NCI-H1436 treated with DMSO at 0.1 percent for 48 hours (cell line): ENCODE measurements at regions not wholly inside any gene's neighbourhood (a gene's known extent, or its start where the extent isn't known, plus 50 kb on each side); places are given as distances from the start of the nearest gene placed in this dataset.

Experiments
- DNase-seq: peaks from one replicate; lab custom pipeline; 2025; lab: John Stamatoyannopoulos, UW

DNA sequence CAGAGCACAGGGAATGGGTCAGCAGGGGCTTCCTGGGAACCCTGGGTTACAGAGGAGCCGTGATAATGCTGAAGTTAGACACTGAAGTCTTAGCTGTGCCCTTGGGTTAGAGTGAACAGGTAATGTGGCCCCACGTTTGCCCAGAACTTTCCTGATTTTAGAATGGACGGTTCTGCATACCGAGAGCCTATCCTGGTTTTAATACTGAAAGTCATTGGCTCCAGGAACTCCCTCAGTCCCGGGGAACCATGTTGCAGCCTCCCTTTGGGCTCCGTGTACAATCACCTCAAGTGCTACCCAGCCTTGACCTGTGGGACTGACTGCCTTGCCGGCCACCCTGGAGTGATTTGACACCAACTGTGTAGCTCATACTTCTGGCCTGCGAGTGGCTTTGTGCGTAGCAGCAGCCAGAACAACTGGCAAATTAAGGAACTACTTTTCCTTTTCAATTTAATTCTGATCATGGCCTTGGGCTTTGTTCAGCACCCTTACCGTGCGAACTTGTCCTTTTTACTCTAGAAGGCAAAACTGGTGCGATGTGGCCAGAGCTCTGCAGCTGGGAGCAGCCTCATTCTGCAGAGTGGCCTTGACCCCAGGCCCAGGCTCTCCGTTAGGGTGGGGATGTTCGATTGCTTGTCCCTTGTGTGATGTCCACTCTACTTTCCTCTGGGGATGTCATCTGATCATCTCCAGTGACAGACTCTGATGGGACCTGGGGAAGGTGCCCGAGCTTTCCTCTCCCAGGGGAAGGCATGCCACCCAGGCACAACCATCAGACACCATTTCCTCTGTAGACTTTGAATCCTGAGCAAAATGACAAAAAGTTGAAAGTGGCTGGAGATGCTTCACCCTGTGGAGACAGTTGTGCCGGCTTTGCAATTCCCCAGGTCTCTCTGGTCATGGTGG lies 265.9 kb downstream of the GLRX3 start:
- DNase-seq = no peak

DNA sequence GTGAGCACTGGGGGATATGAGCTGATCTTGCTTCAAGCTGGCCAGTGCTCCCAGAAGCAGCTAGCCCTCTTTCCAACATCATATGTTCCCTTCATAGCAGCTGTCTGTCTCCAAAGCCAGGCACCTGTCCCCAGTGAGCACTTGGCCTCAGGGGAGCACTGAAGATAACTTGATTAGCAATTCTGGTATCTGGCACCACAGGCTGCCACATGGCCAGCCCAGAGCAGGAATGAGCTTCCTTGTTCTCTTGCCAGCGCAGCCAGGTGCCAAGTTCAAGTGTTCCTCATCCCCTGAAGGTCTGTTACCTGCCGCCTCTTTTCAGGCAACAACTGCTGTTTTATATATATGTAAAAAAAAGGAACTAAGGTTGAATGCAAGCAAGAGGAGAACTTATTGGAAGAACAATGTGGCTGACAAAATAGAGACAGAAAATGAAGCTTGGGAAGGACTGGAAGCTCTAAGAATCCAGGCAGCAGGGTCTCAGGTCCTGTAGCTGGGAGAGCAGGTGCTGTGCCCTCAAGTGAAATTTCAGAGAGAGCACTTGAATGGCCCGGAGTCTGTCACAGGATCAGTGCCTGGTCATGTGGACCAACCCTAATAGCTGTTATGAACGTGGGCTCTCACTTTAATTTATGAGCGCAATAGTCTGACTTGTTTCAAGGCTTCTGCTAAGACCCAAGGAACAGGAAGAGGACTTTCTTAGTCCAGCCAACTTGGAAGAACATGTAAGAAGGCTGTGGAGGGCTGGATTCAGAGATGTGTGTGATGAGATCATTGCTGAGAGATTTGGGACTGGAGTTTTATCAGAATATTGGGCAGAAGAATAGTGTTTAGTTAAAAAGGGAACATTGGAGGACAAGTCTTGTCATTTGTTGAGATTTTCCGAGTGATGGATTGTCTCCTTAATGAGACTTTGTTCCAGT lies 267.2 kb downstream of the GLRX3 start:
- DNase-seq = no peak

DNA sequence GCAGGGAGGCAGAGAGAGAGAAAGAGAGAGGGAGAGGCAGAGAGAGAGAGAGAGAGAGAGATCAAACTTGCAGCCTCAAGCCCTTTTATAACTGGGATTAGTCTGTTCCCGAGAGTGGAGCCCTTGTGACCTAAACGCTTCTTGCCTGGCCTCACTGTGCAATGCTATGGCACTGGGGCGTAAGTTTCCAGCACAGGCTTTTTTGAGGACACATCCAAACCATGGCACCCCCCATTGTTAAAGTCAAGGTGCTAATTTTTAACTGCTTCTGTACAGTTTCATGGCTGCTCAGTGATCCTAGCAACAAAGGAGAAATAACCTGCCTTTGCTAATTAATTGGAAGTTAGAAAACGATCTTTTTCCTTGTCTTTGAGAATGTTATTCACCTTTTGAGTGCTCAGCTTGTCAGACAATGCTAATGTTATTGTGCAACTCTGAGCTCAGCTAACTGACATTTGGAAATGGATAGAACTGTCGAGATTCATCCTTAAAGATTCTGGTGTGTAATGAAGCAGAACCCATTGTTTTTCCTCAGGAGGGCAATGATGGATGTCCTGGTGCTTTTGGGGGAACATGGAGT lies 268.4 kb downstream of the GLRX3 start:
- DNase-seq = no peak

DNA sequence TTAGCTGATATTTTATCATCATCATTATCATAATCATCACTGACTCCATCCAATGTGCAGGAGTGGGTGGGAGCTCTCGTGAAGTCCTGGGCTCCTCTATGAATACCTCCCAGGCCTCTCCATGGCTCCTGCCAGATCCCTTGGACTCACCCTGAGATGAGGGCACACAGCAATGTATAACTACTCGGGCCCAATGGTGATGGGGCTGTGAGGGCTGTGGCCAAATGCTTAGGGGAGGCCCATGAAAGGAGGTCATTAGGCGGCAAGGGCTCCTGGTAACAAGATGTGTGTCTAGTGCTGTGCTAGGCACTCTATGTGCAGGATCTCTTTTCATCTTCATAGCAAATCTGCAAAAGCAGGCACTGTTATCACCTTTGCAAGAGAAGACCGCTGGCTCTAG lies 270.9 kb downstream of the GLRX3 start:
- DNase-seq = no peak

DNA sequence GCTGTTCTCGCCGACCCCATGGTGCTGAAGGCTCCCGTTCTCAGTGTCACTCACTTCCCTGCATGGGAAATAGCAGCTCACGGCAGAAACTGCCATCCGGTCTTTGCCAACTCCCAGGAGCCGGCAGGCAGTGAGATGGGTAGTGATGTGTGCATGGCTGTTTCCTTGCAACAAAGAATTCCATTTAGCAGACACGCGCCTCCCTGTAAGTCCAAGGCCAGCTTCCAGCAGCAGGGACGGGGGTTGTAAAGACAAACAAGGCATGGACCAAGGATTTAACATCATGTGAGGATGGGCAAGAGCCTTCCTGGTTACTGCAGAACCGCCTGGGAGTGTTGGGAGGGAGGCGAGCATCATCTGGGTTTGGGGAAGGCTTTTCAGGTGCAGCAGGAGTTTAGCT lies 273.1 kb downstream of the GLRX3 start:
- no peak for DNase-seq

DNA sequence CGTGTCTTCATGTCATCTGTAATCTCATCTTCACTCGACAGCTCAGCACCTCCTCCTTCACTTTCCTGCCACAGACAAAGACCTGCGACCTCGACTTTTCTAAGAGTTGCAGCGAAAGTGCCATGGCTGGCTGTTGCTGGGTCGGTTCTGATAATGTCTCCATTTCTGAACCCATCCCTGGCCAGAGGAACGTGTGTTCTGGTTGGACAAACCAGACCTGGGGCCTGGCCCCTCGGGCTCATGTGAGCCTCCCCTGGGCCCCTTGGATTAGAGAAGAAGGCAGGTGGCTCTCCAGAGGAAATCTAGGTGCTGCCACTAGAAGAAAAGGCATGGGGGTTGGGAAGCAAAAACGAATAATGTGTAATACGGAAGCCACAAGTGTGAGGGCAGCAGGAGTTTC lies 273.7 kb downstream of the GLRX3 start:
- no peak for DNase-seq

DNA sequence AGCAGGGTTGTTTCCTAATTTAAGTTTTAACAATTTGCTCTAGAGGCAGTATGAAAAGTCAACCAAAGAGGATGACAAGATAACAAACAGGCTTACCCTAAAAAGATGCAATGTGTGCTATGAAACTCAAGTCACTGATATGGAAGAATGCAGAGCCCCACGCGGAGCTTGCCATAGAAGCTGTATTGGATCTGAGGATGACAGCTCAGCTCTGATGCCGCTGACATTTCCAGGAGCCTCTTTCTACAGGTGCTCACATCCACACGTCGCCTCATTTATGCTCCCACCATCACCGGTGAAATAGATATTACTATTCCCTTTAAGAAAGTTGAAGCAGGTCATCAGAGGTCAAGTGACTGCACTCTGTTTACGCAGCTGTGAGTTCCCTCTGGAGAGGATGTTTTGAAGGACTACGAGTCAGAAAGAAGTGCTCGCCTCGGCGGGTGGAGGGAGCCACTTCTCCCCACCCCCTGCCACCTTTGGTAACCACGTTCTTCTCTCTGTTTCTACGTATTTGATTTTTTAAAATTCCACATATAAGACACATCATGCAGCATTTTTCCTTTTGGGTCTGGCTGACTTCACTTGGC lies 275.4 kb downstream of the GLRX3 start:
- no peak for DNase-seq

DNA sequence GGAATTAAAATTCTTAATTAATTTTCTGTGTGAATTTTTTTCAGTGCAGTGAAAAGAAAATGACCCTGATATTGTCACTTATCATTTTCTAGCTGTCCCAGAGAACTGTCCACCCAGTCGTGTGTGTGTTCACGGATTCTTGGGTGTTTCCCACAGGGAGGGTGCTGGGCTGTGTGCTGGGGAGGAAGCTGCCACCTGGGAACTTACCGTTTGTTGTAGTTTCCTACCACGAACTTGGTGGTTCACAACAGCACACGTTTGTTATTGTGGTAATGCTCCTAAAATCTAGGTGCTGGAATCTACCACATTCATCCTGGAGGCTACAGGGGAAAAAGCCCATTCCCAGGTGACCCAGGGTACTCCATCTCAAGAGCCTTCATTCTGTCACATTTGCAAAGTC lies 276.1 kb downstream of the GLRX3 start:
- no peak for DNase-seq

DNA sequence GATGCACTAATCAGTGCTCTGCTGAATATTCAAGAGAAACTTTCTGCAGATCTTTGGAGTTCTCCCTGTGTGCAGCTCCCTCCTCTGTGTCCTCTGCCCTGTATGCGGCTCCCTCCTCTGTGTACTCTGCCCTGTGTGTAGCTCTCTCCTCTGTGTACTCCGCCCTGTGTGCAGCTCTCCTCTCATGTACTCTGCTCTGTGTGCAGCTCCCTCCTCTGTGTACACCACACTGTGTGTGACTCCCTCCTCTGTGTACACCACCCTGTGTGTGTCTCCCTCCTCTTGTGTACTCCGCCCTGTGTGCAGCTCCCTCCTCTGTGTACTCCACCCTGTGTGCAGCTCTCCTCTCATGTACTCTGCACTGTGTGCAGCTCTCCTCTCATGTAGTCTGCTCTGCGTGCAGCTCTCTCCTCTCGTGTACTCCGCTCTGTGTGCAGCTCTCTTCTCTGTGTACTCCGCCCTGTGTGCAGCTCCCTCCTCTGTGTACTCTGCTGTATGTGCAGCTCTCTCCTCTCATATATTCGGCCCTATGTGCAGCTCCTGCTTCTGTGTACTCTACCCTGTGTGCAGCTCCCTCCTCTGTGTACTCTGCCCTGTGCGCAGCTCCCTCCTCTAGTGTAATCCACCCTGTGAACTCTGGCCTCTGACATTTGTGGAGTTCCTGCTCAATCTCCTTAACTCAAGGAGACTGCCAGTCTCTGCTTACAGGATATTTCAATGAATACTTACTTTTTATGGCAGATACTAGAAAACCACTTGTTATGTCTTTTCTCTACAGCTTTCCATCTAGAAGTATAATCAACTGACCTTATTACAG lies 280.4 kb downstream of the GLRX3 start:
- DNase-seq = no peak

DNA sequence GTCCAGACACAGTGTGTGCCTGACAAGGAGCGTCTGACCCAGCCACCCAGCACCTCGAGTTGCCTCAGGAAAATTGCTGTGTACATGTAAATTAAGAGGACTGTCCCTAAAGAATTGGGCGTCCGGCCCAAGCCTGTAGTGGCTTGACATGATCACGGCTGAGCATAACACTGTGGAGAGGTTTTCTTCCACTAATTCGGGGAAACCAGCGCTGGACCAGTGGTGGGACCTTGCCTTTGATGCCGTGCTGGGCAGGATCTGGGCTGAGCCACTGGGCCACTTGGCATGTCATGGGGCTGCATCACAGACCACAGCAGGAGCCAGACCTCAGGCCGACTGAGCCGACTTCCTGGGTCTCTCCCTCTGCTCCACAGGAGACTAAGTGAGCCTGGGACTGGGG lies 282.5 kb downstream of the GLRX3 start:
- DNase-seq = no peak

DNA sequence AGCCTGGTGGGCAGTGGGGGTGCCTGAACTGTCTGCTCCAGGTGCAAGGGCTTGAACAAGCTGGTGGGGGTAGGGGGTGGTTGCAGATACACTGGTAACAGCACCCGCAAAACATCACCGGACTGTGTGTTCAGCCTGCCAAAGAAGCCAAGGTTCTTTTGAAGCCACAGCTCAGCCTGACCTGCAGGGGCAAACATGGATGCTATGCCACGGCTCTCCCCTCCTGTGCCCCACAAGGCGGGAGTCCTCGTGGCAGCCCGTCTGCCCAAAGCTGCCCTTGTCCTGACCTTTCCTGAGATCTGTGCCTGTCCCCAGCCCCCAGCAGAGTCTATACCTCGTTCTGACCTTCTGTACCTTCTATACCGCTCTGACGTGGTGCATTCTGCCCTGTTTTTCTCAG lies 285.7 kb downstream of the GLRX3 start:
- DNase-seq = no peak

DNA sequence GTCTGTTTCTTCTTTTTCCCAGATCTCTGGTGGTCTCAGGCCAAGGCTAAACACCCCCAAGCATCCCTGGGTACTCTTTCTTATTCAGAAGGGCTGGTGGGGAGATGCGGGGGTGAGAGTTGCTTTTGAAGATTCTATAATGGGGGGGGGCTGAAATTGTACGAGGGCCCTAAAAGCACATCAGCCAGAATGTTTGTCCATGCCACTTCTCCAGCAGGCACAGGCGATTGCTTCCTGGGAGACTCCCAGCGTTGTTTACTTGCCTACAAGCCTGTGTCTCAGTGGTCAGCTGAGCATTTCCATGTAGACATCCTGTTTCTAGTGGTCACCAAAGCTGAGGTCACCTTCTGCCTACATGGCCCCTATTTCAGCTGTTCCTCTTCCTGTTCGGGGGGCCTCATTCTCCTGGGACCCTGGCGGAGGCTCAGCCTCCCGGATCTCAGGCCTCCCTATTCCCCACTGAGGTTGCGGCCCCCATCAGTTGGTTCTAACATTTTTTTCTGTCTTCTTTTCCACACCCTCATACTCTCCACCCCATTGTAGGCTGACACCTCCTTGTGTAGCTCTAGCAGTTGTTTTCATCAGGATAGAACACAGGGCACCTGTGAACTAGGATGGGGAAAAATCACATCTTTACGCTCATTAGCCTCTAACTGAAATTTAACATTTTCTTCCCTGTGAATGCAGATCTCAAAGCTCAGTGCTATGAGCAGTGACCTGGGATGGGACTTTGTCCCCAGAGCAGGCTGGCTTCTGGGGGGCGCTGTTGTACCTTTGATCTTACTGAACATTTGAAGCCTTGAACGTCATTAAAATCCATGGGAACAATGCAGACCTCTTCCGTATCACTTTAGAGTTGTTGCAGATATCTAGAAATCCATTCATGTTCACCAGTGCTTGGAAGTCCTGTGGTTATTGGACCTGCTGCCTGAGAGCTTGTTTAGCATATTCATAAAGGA lies 286.5 kb downstream of the GLRX3 start:
- no peak for DNase-seq

DNA sequence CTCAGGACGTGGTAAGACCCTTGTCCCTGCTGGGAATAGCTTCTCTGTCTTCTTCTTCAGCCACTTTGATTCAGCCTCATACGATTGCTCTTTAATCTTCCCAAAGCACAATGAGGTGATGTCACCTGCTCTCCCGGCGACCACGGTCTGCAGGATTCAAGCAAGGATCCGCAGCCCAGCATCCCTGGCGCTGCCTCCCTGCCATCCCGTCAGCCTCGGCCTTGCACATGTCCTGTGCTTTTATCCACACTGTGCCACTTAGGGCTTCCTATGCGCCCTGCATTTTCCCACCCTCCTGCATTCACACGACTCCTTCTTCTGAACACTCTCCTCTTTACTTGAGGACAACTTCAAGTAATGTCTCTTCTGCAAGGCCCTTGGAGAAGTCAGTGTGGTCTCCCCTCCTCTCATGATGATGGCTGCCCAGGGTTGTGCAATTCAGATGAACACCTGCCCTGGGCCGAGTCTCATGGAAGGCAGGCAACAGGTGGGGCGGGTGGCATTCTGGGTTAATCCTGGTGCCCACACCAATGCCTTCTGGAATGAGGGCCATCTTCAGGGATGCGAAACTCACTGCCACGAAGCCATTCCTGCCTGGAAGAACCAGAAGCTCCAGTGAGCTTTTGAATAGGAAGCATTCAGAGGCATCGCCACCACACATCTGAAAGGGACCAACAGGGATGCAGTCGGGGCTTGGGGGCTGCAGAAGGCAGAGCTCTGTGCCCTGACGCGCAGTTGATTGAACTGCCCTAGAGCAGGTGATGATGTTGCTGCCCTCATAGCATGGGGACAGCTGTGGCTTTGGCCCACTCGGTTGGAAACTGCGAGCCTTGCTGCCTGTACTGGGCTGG lies 287.5 kb downstream of the GLRX3 start:
- no peak for DNase-seq

DNA sequence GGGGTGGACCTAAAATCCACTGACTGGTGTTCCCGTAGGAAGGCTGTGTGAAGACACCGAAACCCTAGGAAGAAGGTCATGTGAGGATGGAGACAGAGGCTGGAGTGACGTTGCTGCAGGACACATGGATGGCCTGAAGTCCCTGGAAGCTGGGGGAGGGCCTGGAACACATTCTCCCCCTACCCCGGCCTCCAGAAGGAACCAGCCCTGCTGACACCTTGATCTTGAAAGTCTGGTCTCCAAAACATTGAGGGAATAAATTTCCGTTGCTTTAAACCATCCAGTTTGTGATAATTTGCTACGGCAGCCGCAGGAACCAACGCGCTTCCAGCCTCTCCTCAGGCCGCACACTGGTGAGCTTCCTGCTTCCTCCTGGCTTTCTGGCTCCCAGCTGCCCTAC lies 288.2 kb downstream of the GLRX3 start:
- no peak for DNase-seq

DNA sequence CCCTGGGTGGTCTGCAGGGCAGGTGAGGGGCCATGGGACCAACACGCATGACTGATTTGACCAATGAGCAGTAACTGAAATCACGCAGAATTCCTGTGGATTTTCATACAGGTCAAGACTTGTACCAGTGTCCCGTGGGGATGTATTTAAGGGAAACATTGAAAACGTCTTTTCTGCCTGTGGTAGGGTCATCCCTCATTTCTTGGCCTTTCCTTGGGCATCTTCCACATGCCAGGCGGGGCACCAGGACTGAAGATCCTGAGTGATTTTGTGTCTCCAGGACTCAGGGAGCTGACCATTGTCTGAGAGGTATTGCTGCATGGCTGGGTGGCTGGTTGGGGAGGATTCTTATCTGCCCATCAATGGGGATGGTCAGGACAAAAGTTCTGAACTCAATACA lies 289.0 kb downstream of the GLRX3 start:
- no peak for DNase-seq

DNA sequence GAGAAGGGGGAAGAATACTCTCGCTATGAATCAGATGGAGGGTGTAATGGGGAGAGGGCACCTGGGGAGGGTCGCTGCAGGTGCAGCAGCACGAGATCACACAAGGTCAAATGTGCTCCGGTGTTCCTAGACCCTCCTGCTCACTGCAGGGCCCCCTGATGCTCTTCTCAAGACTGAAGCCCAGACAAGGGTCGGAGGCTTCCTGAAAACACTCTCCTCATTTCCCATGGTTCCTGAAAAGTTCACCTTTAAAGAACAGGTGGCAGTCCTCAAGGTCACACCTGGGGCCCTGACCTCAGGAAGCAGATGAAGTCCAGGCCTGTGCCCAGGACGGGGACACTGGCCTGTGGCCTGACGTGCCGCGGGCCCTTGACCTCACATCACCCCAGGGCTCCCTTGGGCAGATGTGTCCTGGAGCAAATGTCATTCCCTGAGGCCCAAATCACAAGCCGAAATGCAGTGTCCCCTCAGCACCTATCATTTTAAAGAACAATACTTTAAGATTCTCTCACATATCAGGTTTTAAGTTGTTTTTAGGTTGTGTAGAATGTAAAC lies 289.8 kb downstream of the GLRX3 start:
- no peak for DNase-seq

DNA sequence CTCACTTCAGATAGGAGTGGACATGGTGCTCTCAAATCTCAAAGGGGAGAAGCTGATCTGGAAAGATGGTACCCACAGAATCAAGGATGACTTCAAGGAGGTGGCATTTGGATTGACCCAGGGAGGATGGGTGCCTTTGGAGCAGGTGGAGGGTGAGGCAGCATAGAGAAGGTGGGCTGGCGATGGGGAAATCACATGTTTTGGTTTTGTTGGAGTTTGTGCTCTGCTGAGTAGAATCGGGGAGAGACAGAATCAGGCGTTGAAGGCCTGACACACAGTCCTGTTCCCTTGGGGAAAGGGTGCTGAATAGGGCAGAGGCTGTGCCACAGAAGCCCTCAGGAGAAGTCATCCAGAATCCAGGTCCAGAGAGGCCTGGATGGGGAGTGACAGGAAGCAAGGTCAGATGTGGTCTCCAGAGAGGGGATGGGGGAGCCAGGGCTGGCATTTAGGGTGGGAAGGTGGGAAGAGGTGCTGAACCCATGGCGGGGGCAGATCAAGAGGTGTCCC lies 291.1 kb downstream of the GLRX3 start:
- no peak for DNase-seq

DNA sequence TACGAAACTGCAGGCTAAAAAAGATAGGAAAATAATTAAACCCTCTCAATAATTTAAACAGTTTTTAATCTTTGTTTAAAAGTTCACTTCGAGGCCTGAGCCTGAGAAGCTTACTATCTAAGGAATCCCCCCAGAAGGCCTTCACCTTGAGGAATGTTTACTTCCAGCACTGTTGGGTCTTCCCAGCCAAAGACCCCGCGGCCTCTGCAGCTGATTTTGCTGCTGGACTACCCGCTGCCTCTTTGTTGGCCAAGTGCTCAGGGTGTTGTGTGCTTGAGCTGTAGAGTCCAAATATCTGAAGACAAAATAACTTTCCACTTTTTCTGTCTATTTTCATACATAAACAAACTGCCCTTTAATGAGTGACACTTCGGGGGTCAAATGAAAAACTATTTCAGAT lies 292.7 kb downstream of the GLRX3 start:
- no peak for DNase-seq

DNA sequence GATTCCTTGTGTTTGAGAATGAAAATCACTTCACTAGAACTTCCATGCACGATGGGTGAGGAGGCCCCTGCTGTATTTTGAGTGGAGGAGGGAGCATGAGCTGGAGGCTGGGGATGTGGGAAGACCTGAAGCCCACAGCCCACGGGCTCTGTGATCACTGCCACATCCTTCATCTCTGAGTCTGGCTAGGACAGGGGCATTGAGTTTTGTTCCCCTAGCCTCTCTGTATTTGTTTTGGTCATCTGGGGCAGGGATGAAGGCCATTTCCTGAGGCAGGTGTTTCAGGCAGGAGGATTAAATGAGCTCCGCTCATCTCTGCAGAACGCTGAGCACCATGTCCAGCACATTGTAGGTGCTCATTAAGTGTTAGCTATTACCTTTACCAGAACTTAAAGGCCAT lies 293.6 kb downstream of the GLRX3 start:
- no peak for DNase-seq
